ENCODE measurements at regions not wholly inside any gene's neighbourhood (a gene's known extent, or its start where the extent isn't known, plus 50 kb on each side); places are given as distances from the start of the nearest gene placed in this dataset.

DNA sequence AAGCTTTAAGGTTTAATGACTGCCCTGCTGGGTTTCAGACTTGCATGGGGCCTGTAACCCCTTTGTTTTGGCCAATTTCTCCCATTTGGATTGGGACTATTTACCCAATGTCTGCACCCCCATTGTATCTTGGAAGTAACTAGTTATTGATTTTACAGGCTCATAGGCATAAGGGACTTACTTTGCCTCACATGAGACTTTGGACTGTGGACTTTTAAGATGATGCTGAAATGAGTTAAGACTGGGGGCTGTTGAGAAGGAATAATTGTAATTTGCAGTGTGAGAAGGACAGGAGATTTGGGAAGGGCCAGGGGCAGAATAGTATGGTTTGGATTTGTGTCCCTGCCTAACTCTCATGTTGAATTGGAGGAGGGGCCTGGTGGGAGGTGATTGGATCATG, 260.7 kb downstream of the SNCA start:
- TF ChIP-seq CTCF (IDR thresholded peaks at IDR 0.05): no peak
- TF ChIP-seq POLR2A (IDR thresholded peaks at IDR 0.05): no peak
- no peak for TF ChIP-seq EP300 (IDR thresholded peaks at IDR 0.05)
